Ishikawa (cell line): ENCODE measurements at regions not wholly inside any gene's neighbourhood (a gene's known extent, or its start where the extent isn't known, plus 50 kb on each side); places are given as distances from the start of the nearest gene placed in this dataset.

Source experiments
- CEBPB ChIP-seq: IDR thresholded peaks from 2 replicates; pipeline ENCODE4 v1.6.1; 2012
- CREB1 ChIP-seq: IDR thresholded peaks from 2 replicates; pipeline ENCODE4 v1.6.1; 2012; ENCODE audit warnings: low read depth
- EP300 ChIP-seq: IDR thresholded peaks from 2 replicates; pipeline ENCODE4 v1.6.1; 2012; ENCODE audit warnings: borderline replicate concordance
- MAX ChIP-seq: IDR thresholded peaks from 2 replicates; pipeline ENCODE4 v1.6.1; 2012
- RAD21 ChIP-seq: IDR thresholded peaks from 2 replicates; pipeline ENCODE4 v1.6.1; 2012; ENCODE audit warnings: low read depth
- REST ChIP-seq: IDR thresholded peaks from 2 replicates; pipeline ENCODE4 v1.6.1; 2012; ENCODE audit warnings: low read depth, mild to moderate bottlenecking
- TCF12 ChIP-seq: IDR thresholded peaks from 2 replicates; pipeline ENCODE4 v1.6.1; 2012; ENCODE audit warnings: low read depth
- TF ChIP-seq, protein P1 (sequence below): IDR thresholded peaks from 2 replicates; pipeline ENCODE4 v1.6.1; 2012

DNA sequence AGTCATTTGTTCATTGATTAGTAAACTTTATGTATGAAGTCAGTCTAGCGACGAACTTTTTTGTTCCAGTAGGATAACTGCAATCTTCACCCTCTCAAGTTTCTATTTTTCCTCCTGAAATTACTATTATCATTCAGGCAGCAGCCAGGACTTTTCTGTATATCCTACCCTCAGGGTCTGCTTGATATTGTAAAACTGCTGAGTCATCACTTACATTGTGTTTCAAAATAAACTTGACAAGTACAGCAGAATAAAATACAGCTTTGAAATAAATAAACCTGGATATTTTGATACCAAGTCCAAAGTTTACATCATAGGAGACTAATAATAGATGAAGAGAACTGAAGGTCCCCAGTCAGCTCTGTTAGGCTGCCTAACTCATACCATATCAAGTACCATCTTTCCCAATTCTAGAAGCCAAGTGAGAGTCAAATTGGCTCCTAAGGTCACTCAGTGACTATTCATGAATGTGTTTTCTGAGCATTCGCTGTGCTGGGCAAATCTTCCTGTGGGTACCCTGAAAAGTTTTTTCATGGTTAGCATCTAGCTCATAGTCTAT is 234.6 kb downstream of the PARP8 start:
- TF ChIP-seq TCF12: no peak
- no peak for TF ChIP-seq MAX
- TF ChIP-seq RAD21: no peak
- TF ChIP-seq, protein P1, sequence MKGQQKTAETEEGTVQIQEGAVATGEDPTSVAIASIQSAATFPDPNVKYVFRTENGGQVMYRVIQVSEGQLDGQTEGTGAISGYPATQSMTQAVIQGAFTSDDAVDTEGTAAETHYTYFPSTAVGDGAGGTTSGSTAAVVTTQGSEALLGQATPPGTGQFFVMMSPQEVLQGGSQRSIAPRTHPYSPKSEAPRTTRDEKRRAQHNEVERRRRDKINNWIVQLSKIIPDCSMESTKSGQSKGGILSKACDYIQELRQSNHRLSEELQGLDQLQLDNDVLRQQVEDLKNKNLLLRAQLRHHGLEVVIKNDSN: no peak
- TF ChIP-seq EP300: no peak
- no peak for TF ChIP-seq CREB1
- TF ChIP-seq CEBPB: no peak
- no peak for TF ChIP-seq REST
